ENCODE measurements at regions not wholly inside any gene's neighbourhood (a gene's known extent, or its start where the extent isn't known, plus 50 kb on each side); places are given as distances from the start of the nearest gene placed in this dataset.

- no peak for TF ChIP-seq TCF7L2 (IDR thresholded peaks at IDR 0.05; ENCODE audit: borderline replicate concordance, extremely low read depth, insufficient read depth, insufficient read length)
- TF ChIP-seq MAX (IDR thresholded peaks at IDR 0.05), result no peak
- no peak for TF ChIP-seq JUND (IDR thresholded peaks at IDR 0.05)
- no peak for TF ChIP-seq EZH2 (IDR thresholded peaks at IDR 0.05)
- no peak for TF ChIP-seq REST (IDR thresholded peaks at IDR 0.05; ENCODE audit: low read depth)
- no peak for TF ChIP-seq CBX3 (IDR thresholded peaks at IDR 0.05; ENCODE audit: low read depth)
- no peak for TF ChIP-seq ATF3 (IDR thresholded peaks at IDR 0.05)
- TF ChIP-seq EGR1 (IDR thresholded peaks at IDR 0.05; ENCODE audit: low read depth), result no peak
- no peak for TF ChIP-seq YY1 (IDR thresholded peaks at IDR 0.05; ENCODE audit: extremely low read depth, insufficient replicate concordance, low read depth, low read length)
- no peak for TF ChIP-seq POLR2A (IDR thresholded peaks at IDR 0.05; ENCODE audit: borderline replicate concordance, extremely low read depth, insufficient read depth, insufficient read length)
- TF ChIP-seq POLR2AphosphoS5 (IDR thresholded peaks at IDR 0.05; ENCODE audit: low read depth, low read length), result no peak
- TF ChIP-seq RAD21 (IDR thresholded peaks at IDR 0.05; ENCODE audit: low read depth), result no peak
- TF ChIP-seq ELF1 (IDR thresholded peaks at IDR 0.05; ENCODE audit: borderline replicate concordance, low read depth), result no peak
- Histone ChIP-seq H3K9me3 (ENCODE audit: control insufficient read depth in 1 of 2, insufficient read depth in 1 of 2, low read depth in 1 of 2, low read length in 2 of 2) (no peaks in the 10 kb centered on the region), H3K4me1 (ENCODE audit: control insufficient read depth in 1 of 2, insufficient read depth in 2 of 2, low read length in 2 of 2) (no peaks in the 10 kb centered on the region), H3K79me2 (ENCODE audit: insufficient read depth, low read length) (no peaks in the 10 kb centered on the region), H3K4me3 (replicated peaks in 1 of 2; ENCODE audit: low read depth in 1 of 2, low read length in 2 of 2) (no peak overlapping the region), H3K27me3 (ENCODE audit: insufficient read depth, low read length) (no peaks in the 10 kb centered on the region), H4K20me1 (ENCODE audit: insufficient read depth) (no peaks in the 10 kb centered on the region), H3K36me3 (ENCODE audit: control insufficient read depth in 1 of 2, insufficient read depth in 2 of 2, low read length in 2 of 2) (no peaks in the 10 kb centered on the region), H3K9ac (ENCODE audit: low read length) (no peak overlapping the region), H2AFZ (ENCODE audit: low read depth, low read length, poor library complexity, severe bottlenecking) (no peak overlapping the region), H3K4me2 (ENCODE audit: low read length) (no peak overlapping the region), H3K27ac (ENCODE audit: low read depth, low read length) (no peak overlapping the region), H3K9me2 (ENCODE audit: insufficient read depth) (no peaks in the 10 kb centered on the region)
- RAD21 ChIA-PET (ENCODE audit: low non-redundant PET in 1 of 2, low total read pairs in 2 of 2, uncharacterized antibody in 2 of 2, unreplicated experiment in 2 of 2), result no interaction called here
- POLR2A ChIA-PET, result no interaction called here
- ATAC-seq (no peak), DNase-seq (ENCODE audit: low read depth, low spot score) (no peak)
- no TSS peak for BruUV-seq (replicated peaks)
- CTCF ChIA-PET, result no interaction called here
- intact Hi-C loops (cut with micrococcal nuclease), result no loop called here
These were observed 130.2 kb downstream of the RGPD3 start for GRCh38 chr2:106338043-106338442.
